Kidney epithelial cell (primary cell): ENCODE measurements at regions not wholly inside any gene's neighbourhood (a gene's known extent, or its start where the extent isn't known, plus 50 kb on each side); places are given as distances from the start of the nearest gene placed in this dataset.

Source experiments
- DNase-seq: peaks from one replicate; pipeline ENCODE4 v3.0.0-alpha.2; 2010; ENCODE audit warnings: low read depth
- H3K27me3 ChIP-seq: 2 replicates; pipeline ENCODE4 v1.6.0; 2011; ENCODE audit warnings: low read length; ENCODE audit not compliant: control insufficient read depth, insufficient read depth
- H3K36me3 ChIP-seq: 2 replicates; pipeline ENCODE4 v1.5.1; 2011; ENCODE audit warnings: low read length; ENCODE audit not compliant: control insufficient read depth, insufficient read depth
- H3K4me3 ChIP-seq: 2 replicates; pipeline ENCODE4 v1.5.1; 2011; ENCODE audit warnings: low read depth, mild to moderate bottlenecking, control low read depth, low read length
- CTCF ChIP-seq: IDR thresholded peaks from 2 replicates; pipeline ENCODE4 v1.5.1; 2011; ENCODE audit warnings: mild to moderate bottlenecking, moderate library complexity, low read length, control low read depth, inconsistent platforms; ENCODE audit not compliant: insufficient read depth, poor library complexity, severe bottlenecking

DNA sequence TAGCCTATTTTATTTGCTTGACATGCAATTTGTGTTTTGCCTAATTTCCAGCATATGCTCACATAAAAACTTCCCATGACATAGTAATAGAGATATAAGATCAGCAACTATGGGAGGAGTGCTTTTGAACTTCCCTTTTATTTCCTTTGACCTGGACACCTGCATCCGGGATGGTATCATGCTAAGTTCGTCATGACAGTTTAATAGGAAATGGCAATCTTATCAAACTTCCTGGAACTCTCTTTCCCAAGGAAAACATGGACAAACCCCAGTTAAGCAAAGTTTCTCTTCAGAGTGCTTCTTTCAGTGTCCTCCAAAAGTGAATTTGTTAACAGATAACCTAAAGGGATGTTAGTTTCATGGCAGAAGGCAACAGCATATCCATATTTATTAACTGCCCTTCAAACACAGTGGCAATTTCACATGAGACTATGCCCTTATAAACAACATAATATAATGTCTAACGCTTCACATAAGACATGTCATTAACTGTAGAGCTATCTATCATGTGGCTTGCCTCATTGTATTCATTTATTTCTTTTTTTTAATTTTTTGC, 474.7 kb upstream of the SEMA3A start:
- TF ChIP-seq CTCF: no peak
- DNase-seq: no peak
- Histone ChIP-seq H3K27me3 (no peaks in the 10 kb centered on the region), H3K4me3 (no peak overlapping the region), H3K36me3 (no peaks in the 10 kb centered on the region)

DNA sequence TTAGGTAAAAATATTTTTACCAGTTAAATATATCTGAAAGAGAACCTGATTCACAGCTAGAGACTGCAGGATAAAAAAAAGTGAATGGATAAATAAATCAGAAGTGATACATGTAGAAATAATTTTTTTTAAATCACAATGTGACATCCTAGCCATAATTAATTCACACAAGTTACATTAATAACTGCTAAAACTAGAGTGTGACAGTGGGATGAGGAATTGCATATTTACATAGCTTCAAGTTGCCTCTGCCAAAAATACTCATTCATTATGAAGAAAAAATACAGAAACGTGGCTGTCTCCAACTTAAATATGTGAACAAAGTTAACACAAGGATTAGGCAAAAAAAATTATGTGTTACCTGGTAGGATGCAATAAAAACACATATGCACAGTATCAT, 473.5 kb upstream of the SEMA3A start:
- DNase-seq: no peak
- TF ChIP-seq CTCF: no peak
- no peak overlapping the region for H3K4me3 ChIP-seq
- no peaks in the 10 kb centered on the region for H3K27me3 ChIP-seq
- no peaks in the 10 kb centered on the region for H3K36me3 ChIP-seq

- Histone ChIP-seq H3K4me3 (no peak overlapping the region), H3K36me3 (no peaks in the 10 kb centered on the region), H3K27me3 (no peaks in the 10 kb centered on the region)
- DNase-seq: no peak
- TF ChIP-seq CTCF: no peak
Observed at GRCh38 chr7:84666651-84667050, 472.1 kb upstream of the SEMA3A start.

DNA sequence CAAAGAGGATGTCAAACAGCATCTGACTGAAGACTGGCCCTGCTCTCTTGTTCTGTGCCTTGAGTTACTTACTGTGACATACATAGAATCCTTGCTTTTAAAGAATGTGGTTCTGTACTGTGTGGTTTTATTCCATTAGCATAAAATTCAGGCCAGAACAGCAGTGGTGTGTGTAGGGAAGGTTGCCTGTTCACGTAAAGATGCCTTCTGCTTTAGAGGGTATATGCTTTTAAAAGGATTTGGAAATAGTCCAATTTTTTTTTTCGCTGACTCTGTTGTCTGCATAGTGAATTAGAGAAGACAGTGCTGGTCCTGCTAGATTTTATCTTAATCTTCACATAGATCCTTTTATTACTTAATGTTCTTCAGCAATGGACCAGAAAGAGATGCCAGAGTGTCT, 470.8 kb upstream of the SEMA3A start:
- H3K36me3 ChIP-seq: no peaks in the 10 kb centered on the region
- H3K27me3 ChIP-seq: no peaks in the 10 kb centered on the region
- TF ChIP-seq CTCF: no peak
- no peak overlapping the region for H3K4me3 ChIP-seq
- no peak for DNase-seq

- no peak for DNase-seq
- TF ChIP-seq CTCF: no peak
- no peaks in the 10 kb centered on the region for H3K36me3 ChIP-seq
- no peak overlapping the region for H3K4me3 ChIP-seq
- H3K27me3 ChIP-seq: no peaks in the 10 kb centered on the region
Observed at GRCh38 chr7:84664626-84665025, 470.0 kb upstream of the SEMA3A start.

GRCh38 chr7:84663224-84663623, 468.6 kb upstream of the SEMA3A start:
- Histone ChIP-seq H3K36me3 (no peaks in the 10 kb centered on the region), H3K27me3 (no peaks in the 10 kb centered on the region), H3K4me3 (no peak overlapping the region)
- DNase-seq: no peak
- no peak for TF ChIP-seq CTCF
